H9 (cell line): ENCODE measurements at regions not wholly inside any gene's neighbourhood (a gene's known extent, or its start where the extent isn't known, plus 50 kb on each side); places are given as distances from the start of the nearest gene placed in this dataset.

ENCODE experiments used
- DNase-seq: peaks from one replicate; pipeline ENCODE4 v3.0.0-alpha.2; 2017
- H2AFZ ChIP-seq: one replicate; pipeline ENCODE4 v1.6.1; 2013; ENCODE audit warnings: mild to moderate bottlenecking, low read length, control low read depth, moderate library complexity
- H2AK5ac ChIP-seq: 2 replicates; pipeline ENCODE4 v1.6.1; 2013; ENCODE audit warnings: low read length, control low read depth, mixed read lengths; ENCODE audit not compliant: insufficient read length
- H2BK120ac ChIP-seq: one replicate; pipeline ENCODE4 v1.6.1; 2013; ENCODE audit warnings: low read depth, mild to moderate bottlenecking, low read length, control low read depth, inconsistent platforms; ENCODE audit not compliant: poor library complexity, severe bottlenecking
- H2BK12ac ChIP-seq: 2 replicates; pipeline ENCODE4 v1.6.1; 2013; ENCODE audit warnings: low read length, control low read depth, mixed read lengths, low read depth; ENCODE audit not compliant: insufficient read length
- H2BK15ac ChIP-seq: 2 replicates; pipeline ENCODE4 v1.6.1; 2013; ENCODE audit warnings: low read depth, low read length, control low read depth
- H2BK20ac ChIP-seq: one replicate; pipeline ENCODE4 v1.6.1; 2013; ENCODE audit warnings: low read depth, mild to moderate bottlenecking, low read length, control low read depth, inconsistent platforms; ENCODE audit not compliant: poor library complexity, severe bottlenecking
- H2BK5ac ChIP-seq: 2 replicates; pipeline ENCODE4 v1.6.1; 2013; ENCODE audit warnings: low read length, control low read depth, mixed read lengths; ENCODE audit not compliant: insufficient read length
- H3K14ac ChIP-seq: 2 replicates; pipeline ENCODE4 v1.6.1; 2013; ENCODE audit warnings: low read length, control low read depth; ENCODE audit not compliant: insufficient read depth
- H3K18ac ChIP-seq: 2 replicates; pipeline ENCODE4 v1.6.1; 2013; ENCODE audit warnings: low read depth, mild to moderate bottlenecking, mixed read lengths, low read length, control low read depth; ENCODE audit not compliant: insufficient read length
- H3K23ac ChIP-seq: 2 replicates; pipeline ENCODE4 v1.6.1; 2013; ENCODE audit warnings: low read length, control low read depth, mixed read lengths, low read depth; ENCODE audit not compliant: insufficient read length
- H3K23me2 ChIP-seq: 2 replicates; pipeline ENCODE4 v1.6.1; 2013; ENCODE audit warnings: low read depth, mild to moderate bottlenecking, mixed read lengths, low read length, control low read depth; ENCODE audit not compliant: insufficient read length, poor library complexity, severe bottlenecking
- H3K27ac ChIP-seq: 2 replicates; pipeline ENCODE4 v1.5.1; 2013; ENCODE audit warnings: low read length, control low read depth, mixed read lengths, low read depth; ENCODE audit not compliant: insufficient read length
- H3K27me3 ChIP-seq: 2 replicates; pipeline ENCODE4 v1.6.1; 2013; ENCODE audit warnings: low read length, control low read depth, inconsistent platforms; ENCODE audit not compliant: insufficient read depth
- H3K4ac ChIP-seq: 2 replicates; pipeline ENCODE4 v1.6.1; 2013; ENCODE audit warnings: low read depth, mild to moderate bottlenecking, control low read depth, inconsistent platforms, low read length, moderate library complexity
- H3K4me1 ChIP-seq: 2 replicates; pipeline ENCODE4 v1.6.1; 2013; ENCODE audit warnings: low read length, control low read depth, inconsistent platforms; ENCODE audit not compliant: insufficient read depth
- H3K4me2 ChIP-seq: 2 replicates; pipeline ENCODE4 v1.6.1; 2013; ENCODE audit warnings: low read length, control low read depth, mixed read lengths; ENCODE audit not compliant: insufficient read length, insufficient read depth
- H3K56ac ChIP-seq: 2 replicates; pipeline ENCODE4 v1.6.1; 2013; ENCODE audit warnings: low read depth, mild to moderate bottlenecking, mixed read lengths, low read length, control low read depth; ENCODE audit not compliant: insufficient read length
- H3K79me1 ChIP-seq: 2 replicates; pipeline ENCODE4 v1.6.1; 2013; ENCODE audit warnings: low read depth, mild to moderate bottlenecking, moderate library complexity, low read length, control low read depth, inconsistent platforms; ENCODE audit not compliant: insufficient read depth, poor library complexity, severe bottlenecking
- H3K79me2 ChIP-seq: 2 replicates; pipeline ENCODE4 v1.6.1; 2013; ENCODE audit warnings: low read length, control low read depth, inconsistent platforms; ENCODE audit not compliant: insufficient read depth
- H3K9ac ChIP-seq: 2 replicates; pipeline ENCODE4 v1.6.1; 2013; ENCODE audit warnings: low read length, control low read depth, mixed read lengths; ENCODE audit not compliant: insufficient read length; ENCODE audit errors: extremely low read depth
- H3K9me3 ChIP-seq: one replicate; pipeline ENCODE4 v1.6.1; 2013; ENCODE audit warnings: low read depth, low read length, inconsistent platforms; ENCODE audit not compliant: control insufficient read depth
- H3T11ph ChIP-seq: one replicate; pipeline ENCODE4 v1.6.1; 2013; ENCODE audit warnings: mild to moderate bottlenecking, low read length, control low read depth, inconsistent platforms
- H4K20me1 ChIP-seq: one replicate; pipeline ENCODE4 v1.6.1; 2013; ENCODE audit not compliant: control insufficient read depth, insufficient read length, insufficient read depth
- H4K5ac ChIP-seq: 2 replicates; pipeline ENCODE4 v1.6.1; 2013; ENCODE audit warnings: low read depth, mild to moderate bottlenecking, mixed read lengths, low read length, control low read depth; ENCODE audit not compliant: insufficient read length
- H4K8ac ChIP-seq: replicated peaks from 2 replicates; pipeline ENCODE4 v1.6.1; 2013; ENCODE audit warnings: low read length, control low read depth, mixed read lengths, low read depth; ENCODE audit not compliant: insufficient read length
- H4K91ac ChIP-seq: 2 replicates; pipeline ENCODE4 v1.6.1; 2013; ENCODE audit warnings: low read depth, mild to moderate bottlenecking, moderate library complexity, mixed read lengths, low read length, control low read depth; ENCODE audit not compliant: insufficient read length
- H3K27ac Mint-ChIP-seq, 3 experiments: 2 replicates in 2 of 3; 3 replicates in 1 of 3; pipeline ENCODE4 v1.8.0; 2020 to 2021; ENCODE audit warnings: mixed read lengths in 3 of 3, mild to moderate bottlenecking in 1 of 3, moderate library complexity in 1 of 3
- H3K27me3 Mint-ChIP-seq: 2 replicates; pipeline ENCODE4 v1.8.0; 2021; ENCODE audit warnings: low read depth, mild to moderate bottlenecking, moderate library complexity, mixed read lengths
- H3K36me3 Mint-ChIP-seq, 3 experiments: 2 replicates in 2 of 3; 3 replicates in 1 of 3; pipeline ENCODE4 v1.8.0; 2020 to 2021; ENCODE audit warnings: low read depth in 3 of 3, mixed read lengths in 3 of 3; ENCODE audit not compliant: insufficient read depth in 1 of 3
- H3K4me1 Mint-ChIP-seq, 2 experiments: 2 replicates each; pipeline ENCODE4 v1.8.0; 2020; ENCODE audit warnings: mixed read lengths in 2 of 2
- H3K4me3 Mint-ChIP-seq, 2 experiments: 2 replicates in 1 of 2; 3 replicates in 1 of 2; pipeline ENCODE4 v1.8.0; 2020 to 2021; ENCODE audit warnings: mild to moderate bottlenecking in 2 of 2, mixed read lengths in 2 of 2, moderate library complexity in 1 of 2
- H3K9me3 Mint-ChIP-seq, 2 experiments: 2 replicates in 1 of 2; 3 replicates in 1 of 2; pipeline ENCODE4 v1.8.0; 2020; ENCODE audit warnings: mild to moderate bottlenecking in 2 of 2, mixed read lengths in 2 of 2, moderate library complexity in 1 of 2
- WGBS: extraction: QIAGEN DNeasy Blood & Tissue Kit; methylation state at CpG from one replicate; pipeline ENCODE4 v1.1.7; 2013; ENCODE audit warnings: missing lambda C conversion rate, low lambda C conversion rate, mixed read lengths; ENCODE audit not compliant: insufficient read length; ENCODE audit errors: extremely low coverage; 5-methylcytosine and 5-hydroxymethylcytosine counted together
- TF ChIP-seq, protein P1 (sequence below): fragments of 200-600 bp; sonication (generic); conservative IDR thresholded peaks from 3 replicates; pipeline ENCODE4 v1.8.0; 2021; ENCODE audit warnings: antibody characterized with exemption, mild to moderate bottlenecking

DNA sequence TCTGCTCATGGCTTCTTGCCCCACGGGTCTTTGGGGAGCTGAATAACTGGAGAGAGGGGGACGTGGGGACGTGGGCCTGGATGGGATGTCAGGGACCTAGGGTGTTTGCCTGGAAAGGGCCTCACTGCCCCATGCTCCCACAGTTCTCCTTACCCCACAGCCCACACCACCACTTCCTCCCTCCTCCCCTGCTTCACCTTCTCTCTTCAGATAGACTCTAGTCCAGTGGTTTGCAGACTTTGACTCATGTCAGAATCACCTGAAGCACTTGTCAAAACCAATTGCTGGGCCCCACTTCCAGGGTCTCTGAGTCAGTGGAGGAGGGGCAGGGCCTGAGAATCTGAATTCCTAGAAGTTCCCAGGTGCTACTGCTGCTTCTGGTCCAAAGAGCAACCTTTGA lies 327.4 kb downstream of the RPS24 start:
- Histone ChIP-seq H4K91ac (no peak overlapping the region), H2AFZ (no peak overlapping the region), H3K27me3 (no peaks in the 10 kb centered on the region), H3K79me1 (no peaks in the 10 kb centered on the region), H3K56ac (no peak overlapping the region), H4K20me1 (no peaks in the 10 kb centered on the region), H3K23ac (no peak overlapping the region), H3K4me2 (no peak overlapping the region), H3K14ac (no peak overlapping the region), H2AK5ac (no peak overlapping the region), H3T11ph (no peak overlapping the region), H2BK5ac (no peak overlapping the region), H2BK15ac (no peak overlapping the region), H3K18ac (no peak overlapping the region), H3K79me2 (no peaks in the 10 kb centered on the region), H3K4ac (no peak overlapping the region), H3K4me1 (peaks cover 2% of the 10 kb centered on the region; the same call in 1 of the 2 replicates), H4K5ac (no peak overlapping the region), H2BK12ac (no peak overlapping the region), H4K8ac (no peak overlapping the region), H2BK20ac (no peak overlapping the region), H3K27ac (no peak overlapping the region), H3K9ac (no peak overlapping the region), H3K9me3 (no peaks in the 10 kb centered on the region), H3K23me2 (no peaks in the 10 kb centered on the region), H2BK120ac (no peak overlapping the region)
- Mint-ChIP-seq H3K27me3 (peaks cover 23% of the 10 kb centered on the region), H3K4me3 (no peak overlapping the region), H3K4me1 (peaks cover 44 to 53% of the 10 kb centered on the region in 2 experiments), H3K27ac (no peak overlapping the region), H3K9me3 (no peaks in the 10 kb centered on the region; a peak in 1 of 5 replicates), H3K36me3 (peaks cover 0 to 1% (median 0%) of the 10 kb centered on the region in 3 experiments; a peak in 1 of 7 replicates)
- no peak for DNase-seq
- TF ChIP-seq, protein P1, sequence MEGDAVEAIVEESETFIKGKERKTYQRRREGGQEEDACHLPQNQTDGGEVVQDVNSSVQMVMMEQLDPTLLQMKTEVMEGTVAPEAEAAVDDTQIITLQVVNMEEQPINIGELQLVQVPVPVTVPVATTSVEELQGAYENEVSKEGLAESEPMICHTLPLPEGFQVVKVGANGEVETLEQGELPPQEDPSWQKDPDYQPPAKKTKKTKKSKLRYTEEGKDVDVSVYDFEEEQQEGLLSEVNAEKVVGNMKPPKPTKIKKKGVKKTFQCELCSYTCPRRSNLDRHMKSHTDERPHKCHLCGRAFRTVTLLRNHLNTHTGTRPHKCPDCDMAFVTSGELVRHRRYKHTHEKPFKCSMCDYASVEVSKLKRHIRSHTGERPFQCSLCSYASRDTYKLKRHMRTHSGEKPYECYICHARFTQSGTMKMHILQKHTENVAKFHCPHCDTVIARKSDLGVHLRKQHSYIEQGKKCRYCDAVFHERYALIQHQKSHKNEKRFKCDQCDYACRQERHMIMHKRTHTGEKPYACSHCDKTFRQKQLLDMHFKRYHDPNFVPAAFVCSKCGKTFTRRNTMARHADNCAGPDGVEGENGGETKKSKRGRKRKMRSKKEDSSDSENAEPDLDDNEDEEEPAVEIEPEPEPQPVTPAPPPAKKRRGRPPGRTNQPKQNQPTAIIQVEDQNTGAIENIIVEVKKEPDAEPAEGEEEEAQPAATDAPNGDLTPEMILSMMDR: no peak
- no CpG with 5 or more reads among the region's 3 CpGs for WGBS
